ENCODE measurements at regions not wholly inside any gene's neighbourhood (a gene's known extent, or its start where the extent isn't known, plus 50 kb on each side); places are given as distances from the start of the nearest gene placed in this dataset.
A peak's percentile ranks its signal among the peaks of the same experiment; 100 is the strongest.
"Not testable (repeated sequence)": the region's sequence is repeated elsewhere in the genome, so short reads cannot be mapped to it uniquely, and the experiment has no call there.

- DNase-seq, result no peak
- H3K27ac Mint-ChIP-seq, result no peak overlapping the region
- H3K4me1 Mint-ChIP-seq (ENCODE audit: low read depth in 2 of 2), result no peaks in the 10 kb centered on the region
These were observed 172.7 kb upstream of the GIMD1 start for GRCh38 chr4:106541253-106541652.

GRCh38 chr4:106530821-106531220, 162.2 kb upstream of the GIMD1 start:
- H3K27me3 Mint-ChIP-seq, result no peaks in the 10 kb centered on the region
- no peak overlapping the region for H3K4me3 Mint-ChIP-seq
- H3K9me3 Mint-ChIP-seq, result peaks cover 0 to 6% of the 10 kb centered on the region in 2 donors
- ATAC-seq (replicated peaks) (no peak), DNase-seq (no peak)
- H3K36me3 Mint-ChIP-seq (ENCODE audit: insufficient read depth), result peaks cover 4% of the 10 kb centered on the region
- H3K27ac Mint-ChIP-seq, result no peak overlapping the region
- no peaks in the 10 kb centered on the region for H3K4me1 Mint-ChIP-seq (ENCODE audit: low read depth in 2 of 2)

More at GRCh38 chr4:106541253-106541652, 172.7 kb upstream of the GIMD1 start:
- ATAC-seq (replicated peaks), result no peak
- no peaks in the 10 kb centered on the region for H3K36me3 Mint-ChIP-seq (ENCODE audit: insufficient read depth)
- peaks cover 0 to 6% of the 10 kb centered on the region in 2 donors for H3K9me3 Mint-ChIP-seq
- no peak overlapping the region for H3K4me3 Mint-ChIP-seq
- H3K27me3 Mint-ChIP-seq, result no peaks in the 10 kb centered on the region

- Mint-ChIP-seq H3K9me3 (peaks cover 0 to 6% of the 10 kb centered on the region in 2 donors), H3K27ac (no peak overlapping the region), H3K36me3 (ENCODE audit: insufficient read depth) (peaks cover 4% of the 10 kb centered on the region), H3K27me3 (no peaks in the 10 kb centered on the region), H3K4me1 (ENCODE audit: low read depth in 2 of 2) (no peaks in the 10 kb centered on the region), H3K4me3 (no peak overlapping the region)
- DNase-seq (no peak), ATAC-seq (replicated peaks) (no peak)
These were observed 161.4 kb upstream of the GIMD1 start for GRCh38 chr4:106530024-106530361.

- H3K9me3 Mint-ChIP-seq, result peaks cover 2 to 6% of the 10 kb centered on the region in 2 donors
- H3K27ac Mint-ChIP-seq, result no peak overlapping the region
- no peak for DNase-seq
- peaks cover 4% of the 10 kb centered on the region for H3K36me3 Mint-ChIP-seq (ENCODE audit: insufficient read depth)
- no peaks in the 10 kb centered on the region for H3K4me1 Mint-ChIP-seq (ENCODE audit: low read depth in 2 of 2)
- no peak overlapping the region for H3K4me3 Mint-ChIP-seq
- no peak for ATAC-seq (replicated peaks)
- no peaks in the 10 kb centered on the region for H3K27me3 Mint-ChIP-seq
These were observed 160.9 kb upstream of the GIMD1 start for GRCh38 chr4:106529348-106530023.

GRCh38 chr4:106527316-106527715, 158.7 kb upstream of the GIMD1 start:
- no peak overlapping the region for H3K4me3 Mint-ChIP-seq

GRCh38 chr4:106525425-106525824, 156.8 kb upstream of the GIMD1 start:
- H3K4me3 Mint-ChIP-seq; H3K9me3 Mint-ChIP-seq; DNase-seq; H3K36me3 Mint-ChIP-seq (ENCODE audit: insufficient read depth); H3K27me3 Mint-ChIP-seq; H3K27ac Mint-ChIP-seq; H3K4me1 Mint-ChIP-seq (ENCODE audit: low read depth in 2 of 2); ATAC-seq (replicated peaks): not testable (repeated sequence)

More at GRCh38 chr4:106527316-106527715, 158.7 kb upstream of the GIMD1 start:
- Mint-ChIP-seq H3K27ac (no peak overlapping the region), H3K27me3 (no peaks in the 10 kb centered on the region), H3K9me3 (peaks cover 2 to 6% of the 10 kb centered on the region in 2 donors), H3K36me3 (ENCODE audit: insufficient read depth) (no peaks in the 10 kb centered on the region), H3K4me1 (ENCODE audit: low read depth in 2 of 2) (no peaks in the 10 kb centered on the region)
- no peak for ATAC-seq (replicated peaks)
- no peak for DNase-seq

- not testable (repeated sequence) for H3K9me3 Mint-ChIP-seq; H3K4me3 Mint-ChIP-seq; DNase-seq; H3K4me1 Mint-ChIP-seq (ENCODE audit: low read depth in 2 of 2); H3K27ac Mint-ChIP-seq; H3K27me3 Mint-ChIP-seq; H3K36me3 Mint-ChIP-seq (ENCODE audit: insufficient read depth); ATAC-seq (replicated peaks)
These were observed 156.2 kb upstream of the GIMD1 start for GRCh38 chr4:106524772-106525171.

GRCh38 chr4:106522839-106523238, 154.3 kb upstream of the GIMD1 start:
- H3K27me3 Mint-ChIP-seq, result no peaks in the 10 kb centered on the region
- peaks cover 2 to 13% of the 10 kb centered on the region in 2 donors for H3K9me3 Mint-ChIP-seq
- ATAC-seq (replicated peaks) (no peak), DNase-seq (no peak)
- no peak overlapping the region for H3K4me3 Mint-ChIP-seq
- no peaks in the 10 kb centered on the region for H3K36me3 Mint-ChIP-seq (ENCODE audit: insufficient read depth)
- H3K4me1 Mint-ChIP-seq (ENCODE audit: low read depth in 2 of 2), result no peaks in the 10 kb centered on the region
- no peak overlapping the region for H3K27ac Mint-ChIP-seq

- Mint-ChIP-seq H3K9me3 (peaks cover 0 to 2% of the 10 kb centered on the region in 2 donors), H3K4me1 (ENCODE audit: low read depth in 2 of 2) (no peaks in the 10 kb centered on the region), H3K36me3 (ENCODE audit: insufficient read depth) (no peaks in the 10 kb centered on the region), H3K27ac (no peak overlapping the region), H3K4me3 (no peak overlapping the region), H3K27me3 (no peaks in the 10 kb centered on the region)
- no peak for DNase-seq
- no peak for ATAC-seq (replicated peaks)
These were observed 144.1 kb upstream of the GIMD1 start for GRCh38 chr4:106512706-106513105.

- Mint-ChIP-seq H3K4me3 (no peak overlapping the region), H3K27me3 (peaks cover 6% of the 10 kb centered on the region in 2 donors), H3K36me3 (ENCODE audit: insufficient read depth) (no peaks in the 10 kb centered on the region), H3K9me3 (peaks cover 0 to 1% of the 10 kb centered on the region in 2 donors), H3K4me1 (ENCODE audit: low read depth in 2 of 2) (no peaks in the 10 kb centered on the region), H3K27ac (no peak overlapping the region)
- no peak for ATAC-seq (replicated peaks)
- no peak for DNase-seq
These were observed 138.9 kb upstream of the GIMD1 start for GRCh38 chr4:106507440-106507839.

- peaks cover 3 to 5% of the 10 kb centered on the region in 2 donors for H3K4me1 Mint-ChIP-seq (ENCODE audit: low read depth in 2 of 2)
- no peak overlapping the region for H3K27ac Mint-ChIP-seq
- H3K27me3 Mint-ChIP-seq, result peaks cover 6 to 13% of the 10 kb centered on the region in 2 donors
- H3K9me3 Mint-ChIP-seq, result peaks cover 0 to 3% of the 10 kb centered on the region in 2 donors
- H3K36me3 Mint-ChIP-seq (ENCODE audit: insufficient read depth), result no peaks in the 10 kb centered on the region
- H3K4me3 Mint-ChIP-seq, result no peak overlapping the region
- ATAC-seq (replicated peaks), result no peak
- no peak for DNase-seq
These were observed 134.8 kb upstream of the GIMD1 start for GRCh38 chr4:106503116-106504050.

GRCh38 chr4:106502106-106502699, 133.6 kb upstream of the GIMD1 start:
- peak in 1 of 3 experiments; percentile 4 for DNase-seq
- Mint-ChIP-seq H3K27ac (no peak overlapping the region), H3K9me3 (peaks cover 0 to 3% of the 10 kb centered on the region in 2 donors), H3K4me1 (ENCODE audit: low read depth in 2 of 2) (peaks cover 3 to 5% of the 10 kb centered on the region in 2 donors), H3K27me3 (peaks cover 6 to 13% of the 10 kb centered on the region in 2 donors), H3K4me3 (no peak overlapping the region), H3K36me3 (ENCODE audit: insufficient read depth) (no peaks in the 10 kb centered on the region)
- ATAC-seq (replicated peaks), result no peak

GRCh38 chr4:106497271-106497670, 128.7 kb upstream of the GIMD1 start:
- DNase-seq, result no peak
- ATAC-seq (replicated peaks), result no peak
- Mint-ChIP-seq H3K4me1 (ENCODE audit: low read depth in 2 of 2) (peaks cover 3 to 5% of the 10 kb centered on the region in 2 donors), H3K27me3 (peaks cover 0 to 6% of the 10 kb centered on the region in 2 donors), H3K36me3 (ENCODE audit: insufficient read depth) (no peaks in the 10 kb centered on the region), H3K27ac (no peak overlapping the region), H3K9me3 (peaks cover 3 to 6% of the 10 kb centered on the region in 2 donors), H3K4me3 (no peak overlapping the region)

Measured in effector memory CD8-positive, alpha-beta T cell (primary cell).